Vagina (tissue), 2 donors: ENCODE measurements at regions not wholly inside any gene's neighbourhood (a gene's known extent, or its start where the extent isn't known, plus 50 kb on each side); places are given as distances from the start of the nearest gene placed in this dataset.

Source experiments
- DNase-seq, 2 donors: peaks; one replicate each; pipeline ENCODE4 v3.0.0-alpha.2; 2017; ENCODE audit errors: extremely low spot score in 2 of 2
- H3K27ac ChIP-seq: fragments of 200-600 bp; sonication (generic); one replicate; pipeline ENCODE4 v1.5.1; 2019
- H3K27me3 ChIP-seq: fragments of 200-600 bp; sonication (generic); one replicate; pipeline ENCODE4 v1.5.1; 2019
- H3K36me3 ChIP-seq, 2 donors: fragments of 200-600 bp; sonication (generic); one replicate each; pipeline ENCODE4 v1.5.1; 2017 to 2019
- H3K4me1 ChIP-seq: fragments of 200-600 bp; sonication (generic); one replicate; pipeline ENCODE4 v1.5.1; 2019
- H3K4me3 ChIP-seq, 2 donors: fragments of 200-600 bp; sonication (generic); 1 replicate in 1 of 2; 2 replicates in 1 of 2; pipeline ENCODE4 v1.5.1; 2016 to 2019
- H3K9me3 ChIP-seq: fragments of 200-600 bp; sonication (generic); one replicate; pipeline ENCODE4 v1.5.1; 2019
- POLR2A ChIP-seq, 2 donors: fragments of 450-650 bp; IDR thresholded peaks; one replicate each; pipeline ENCODE4 v1.6.1; 2017; ENCODE audit warnings: antibody characterized with exemption in 2 of 2, mild to moderate bottlenecking in 2 of 2, moderate library complexity in 2 of 2
- POLR2AphosphoS5 ChIP-seq, 2 donors: sonication (generic); formaldehyde crosslinking; IDR thresholded peaks; one replicate each; pipeline ENCODE4 v1.9.0; 2017; ENCODE audit warnings: antibody characterized with exemption in 2 of 2, mild to moderate bottlenecking in 2 of 2, low read depth in 1 of 2; ENCODE audit not compliant: insufficient read depth in 1 of 2
- intact Hi-C: fragments of 100-400 bp; cut with DNase I; formaldehyde crosslinking; loops from one replicate; pipeline ENCODE4 v1.15.1; 2023
- TF ChIP-seq, protein P1 (sequence below), 3 experiments: fragments of 450-650 bp in 2 of 3; fragments of 200-600 bp in 1 of 3; sonication (generic) in 1 of 3; IDR thresholded peaks; one replicate each; pipeline ENCODE4 v1.5.1; 2017 to 2019; ENCODE audit warnings: antibody characterized with exemption in 3 of 3, mild to moderate bottlenecking in 2 of 3, moderate library complexity in 2 of 3

DNA sequence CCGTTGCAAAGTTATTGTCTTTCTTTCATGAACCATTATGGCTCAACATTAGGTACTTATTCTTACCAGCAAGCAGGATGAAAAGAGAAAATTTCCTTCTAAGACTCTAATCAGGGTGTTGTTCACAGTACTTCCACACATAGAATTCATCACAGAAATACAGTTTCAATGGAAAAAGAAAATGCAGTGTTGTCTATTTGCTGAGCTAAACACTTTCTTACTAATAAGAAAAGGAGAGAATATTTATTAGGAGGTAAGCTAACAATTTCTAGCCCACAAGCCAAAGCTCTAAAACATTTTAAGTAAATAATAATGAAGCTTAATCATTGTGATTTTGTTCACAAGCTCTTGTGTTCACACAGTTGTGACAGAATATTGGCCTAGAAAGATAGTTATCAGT, 1772.8 kb upstream of the PCDH7 start:
- DNase-seq, result no peak
- TF ChIP-seq POLR2A (IDR thresholded peaks at IDR 0.05) (no peak), POLR2AphosphoS5 (IDR thresholded peaks at IDR 0.05; ENCODE audit: insufficient read depth in 1 of 2, low read depth in 1 of 2) (no peak)
- TF ChIP-seq, protein P1, sequence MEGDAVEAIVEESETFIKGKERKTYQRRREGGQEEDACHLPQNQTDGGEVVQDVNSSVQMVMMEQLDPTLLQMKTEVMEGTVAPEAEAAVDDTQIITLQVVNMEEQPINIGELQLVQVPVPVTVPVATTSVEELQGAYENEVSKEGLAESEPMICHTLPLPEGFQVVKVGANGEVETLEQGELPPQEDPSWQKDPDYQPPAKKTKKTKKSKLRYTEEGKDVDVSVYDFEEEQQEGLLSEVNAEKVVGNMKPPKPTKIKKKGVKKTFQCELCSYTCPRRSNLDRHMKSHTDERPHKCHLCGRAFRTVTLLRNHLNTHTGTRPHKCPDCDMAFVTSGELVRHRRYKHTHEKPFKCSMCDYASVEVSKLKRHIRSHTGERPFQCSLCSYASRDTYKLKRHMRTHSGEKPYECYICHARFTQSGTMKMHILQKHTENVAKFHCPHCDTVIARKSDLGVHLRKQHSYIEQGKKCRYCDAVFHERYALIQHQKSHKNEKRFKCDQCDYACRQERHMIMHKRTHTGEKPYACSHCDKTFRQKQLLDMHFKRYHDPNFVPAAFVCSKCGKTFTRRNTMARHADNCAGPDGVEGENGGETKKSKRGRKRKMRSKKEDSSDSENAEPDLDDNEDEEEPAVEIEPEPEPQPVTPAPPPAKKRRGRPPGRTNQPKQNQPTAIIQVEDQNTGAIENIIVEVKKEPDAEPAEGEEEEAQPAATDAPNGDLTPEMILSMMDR (IDR thresholded peaks at IDR 0.05), result no peak
- Histone ChIP-seq H3K36me3 (no peaks in the 10 kb centered on the region), H3K27ac (no peak overlapping the region), H3K4me3 (no peak overlapping the region), H3K27me3 (no peaks in the 10 kb centered on the region), H3K9me3 (no peaks in the 10 kb centered on the region), H3K4me1 (no peaks in the 10 kb centered on the region)
- intact Hi-C loops, result no loop called here

DNA sequence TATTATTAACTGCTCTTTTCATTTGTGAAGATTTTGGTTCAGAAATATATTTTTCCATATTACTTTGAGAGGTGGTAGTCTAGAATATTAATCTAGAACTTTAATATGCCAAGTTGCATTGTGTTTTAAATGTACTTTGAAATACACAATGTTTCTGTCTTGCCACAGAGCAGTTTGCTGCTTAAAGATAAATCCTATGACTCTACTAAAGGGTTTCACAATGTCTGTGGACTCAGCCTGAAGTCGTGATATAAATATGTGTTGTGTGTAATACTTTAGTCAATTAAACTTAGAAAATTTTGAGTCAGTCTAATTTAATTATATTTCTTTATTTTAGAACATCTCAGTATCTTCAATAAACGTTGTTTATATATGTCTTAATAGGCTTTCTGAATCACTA, 1771.7 kb upstream of the PCDH7 start:
- H3K36me3 ChIP-seq, result no peaks in the 10 kb centered on the region
- H3K4me1 ChIP-seq, result no peaks in the 10 kb centered on the region
- no peak for TF ChIP-seq POLR2AphosphoS5 (IDR thresholded peaks at IDR 0.05; ENCODE audit: insufficient read depth in 1 of 2, low read depth in 1 of 2)
- TF ChIP-seq, protein P1 (IDR thresholded peaks at IDR 0.05), result no peak
- TF ChIP-seq POLR2A (IDR thresholded peaks at IDR 0.05), result no peak
- no peak for DNase-seq
- no peaks in the 10 kb centered on the region for H3K27me3 ChIP-seq
- intact Hi-C loops, result no loop called here
- no peak overlapping the region for H3K4me3 ChIP-seq
- no peak overlapping the region for H3K27ac ChIP-seq
- no peaks in the 10 kb centered on the region for H3K9me3 ChIP-seq

DNA sequence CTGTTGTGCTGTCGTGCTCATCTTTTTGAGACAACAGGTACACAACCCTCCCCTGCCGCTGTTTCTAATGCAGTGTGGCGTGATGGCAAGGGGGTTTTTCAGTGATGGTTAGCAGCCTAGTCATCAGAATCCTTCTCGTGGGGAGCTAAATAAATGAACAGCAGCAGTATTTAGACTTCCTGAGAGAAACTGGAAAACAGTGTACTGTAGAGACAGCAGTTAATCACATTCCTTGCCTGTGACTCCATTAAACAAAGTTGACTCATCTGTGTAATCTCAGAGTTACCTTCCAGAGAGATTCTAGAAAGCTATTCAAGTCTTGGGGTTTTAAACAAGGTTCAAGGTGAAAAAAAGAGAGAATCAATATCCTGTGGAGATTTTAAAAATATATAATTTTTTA, 1753.2 kb upstream of the PCDH7 start:
- H3K27ac ChIP-seq, result no peak overlapping the region
- intact Hi-C loops, result no loop called here
- no peak for DNase-seq
- no peaks in the 10 kb centered on the region for H3K36me3 ChIP-seq
- H3K9me3 ChIP-seq, result no peaks in the 10 kb centered on the region
- no peaks in the 10 kb centered on the region for H3K27me3 ChIP-seq
- TF ChIP-seq POLR2AphosphoS5 (IDR thresholded peaks at IDR 0.05; ENCODE audit: insufficient read depth in 1 of 2, low read depth in 1 of 2) (no peak), POLR2A (IDR thresholded peaks at IDR 0.05) (no peak)
- TF ChIP-seq, protein P1 (IDR thresholded peaks at IDR 0.05), result no peak
- H3K4me1 ChIP-seq, result no peaks in the 10 kb centered on the region
- H3K4me3 ChIP-seq, result no peak overlapping the region

DNA sequence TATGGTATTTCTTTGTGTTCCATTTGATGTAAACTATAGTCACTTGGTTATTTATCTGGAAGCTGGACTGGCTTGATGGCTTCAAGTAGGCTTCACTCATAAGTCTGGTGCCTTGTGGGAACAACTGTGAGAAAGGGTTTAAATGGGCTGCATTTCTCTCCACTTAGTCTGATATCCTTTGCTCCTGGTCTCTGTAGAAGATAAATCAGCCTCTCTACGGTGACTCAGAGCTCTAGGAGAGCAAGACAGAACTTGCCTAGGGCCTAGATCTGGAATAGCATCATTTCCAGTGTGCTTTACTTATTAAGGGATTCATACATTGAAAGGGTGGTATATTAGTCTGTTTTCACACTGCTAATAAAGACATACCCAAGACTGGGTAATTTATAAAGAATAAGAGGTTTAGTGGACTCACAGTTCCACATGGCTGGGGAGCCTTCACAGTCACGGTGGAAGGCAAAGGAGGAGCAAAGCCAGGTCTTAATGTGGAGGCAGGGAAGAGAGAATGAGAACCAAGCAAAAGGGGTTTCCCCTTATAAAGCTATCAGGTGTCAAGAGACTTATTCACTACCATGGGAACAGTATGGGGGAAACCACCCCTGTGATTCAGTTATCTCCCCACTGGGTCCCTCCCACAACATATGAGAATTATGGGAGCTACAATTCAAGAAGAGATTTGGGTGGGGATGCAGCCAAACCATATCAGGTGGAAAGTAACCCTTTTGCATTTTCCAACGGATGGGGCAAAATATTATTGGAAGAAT, 1746.4 kb upstream of the PCDH7 start:
- Histone ChIP-seq H3K9me3 (no peaks in the 10 kb centered on the region), H3K27ac (no peak overlapping the region), H3K4me1 (no peaks in the 10 kb centered on the region), H3K4me3 (no peak overlapping the region), H3K27me3 (no peaks in the 10 kb centered on the region), H3K36me3 (no peaks in the 10 kb centered on the region)
- intact Hi-C loops, result no loop called here
- TF ChIP-seq POLR2A (IDR thresholded peaks at IDR 0.05) (no peak), POLR2AphosphoS5 (IDR thresholded peaks at IDR 0.05; ENCODE audit: insufficient read depth in 1 of 2, low read depth in 1 of 2) (no peak)
- TF ChIP-seq, protein P1 (IDR thresholded peaks at IDR 0.05), result no peak
- no peak for DNase-seq

DNA sequence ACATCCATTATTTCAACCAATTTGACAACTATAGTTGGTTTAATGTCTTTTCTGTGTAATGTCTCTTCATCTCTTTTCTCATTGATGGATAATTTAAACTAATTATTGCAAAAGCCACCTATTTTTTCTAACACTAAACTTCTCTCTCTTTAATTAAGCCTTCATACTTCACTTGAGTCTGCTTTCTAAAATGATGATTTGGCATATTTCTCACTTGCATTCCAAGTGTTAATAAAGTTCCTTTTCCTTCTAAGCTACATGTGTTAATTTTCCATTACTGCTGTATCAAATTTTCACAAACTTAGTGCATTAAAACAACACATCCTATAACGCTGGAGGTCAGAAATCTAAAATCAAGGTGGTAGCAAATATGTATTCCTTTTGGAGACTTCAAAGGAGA, 1743.8 kb upstream of the PCDH7 start:
- no peaks in the 10 kb centered on the region for H3K4me1 ChIP-seq
- H3K27me3 ChIP-seq, result no peaks in the 10 kb centered on the region
- TF ChIP-seq, protein P1 (IDR thresholded peaks at IDR 0.05), result no peak
- TF ChIP-seq POLR2AphosphoS5 (IDR thresholded peaks at IDR 0.05; ENCODE audit: insufficient read depth in 1 of 2, low read depth in 1 of 2) (no peak), POLR2A (IDR thresholded peaks at IDR 0.05) (no peak)
- no peaks in the 10 kb centered on the region for H3K36me3 ChIP-seq
- H3K27ac ChIP-seq, result no peak overlapping the region
- no peak overlapping the region for H3K4me3 ChIP-seq
- intact Hi-C loops, result no loop called here
- no peak for DNase-seq
- H3K9me3 ChIP-seq, result no peaks in the 10 kb centered on the region
